ENCODE measurements at regions not wholly inside any gene's neighbourhood (a gene's known extent, or its start where the extent isn't known, plus 50 kb on each side); places are given as distances from the start of the nearest gene placed in this dataset.

GRCh38 chr18:73897517-73897916 lies 250.1 kb downstream of the FBXO15 start:
- H3K36me3 Mint-ChIP-seq (ENCODE audit: low read depth): no peaks in the 10 kb centered on the region
- H3K9ac ChIP-seq (ENCODE audit: extremely low read depth, low read length, poor library complexity, severe bottlenecking): no peak overlapping the region
- WGBS, 2 experiments (ENCODE audit: insufficient coverage in 1 of 2, insufficient read length in 1 of 2): 63% methylated on average over 1 of the region's 1 CpG; no CpG with 5 or more reads in 1 of the 2 experiments
- peaks cover 6% of the 10 kb centered on the region for H3K27me3 ChIP-seq (ENCODE audit: control insufficient read depth, insufficient read depth, low read length, poor library complexity, severe bottlenecking)
- no peak overlapping the region for H3K4me3 ChIP-seq (ENCODE audit: low read length)
- H3K27me3 Mint-ChIP-seq (ENCODE audit: insufficient read depth): peaks cover 79% of the 10 kb centered on the region
- TF ChIP-seq, protein P1, sequence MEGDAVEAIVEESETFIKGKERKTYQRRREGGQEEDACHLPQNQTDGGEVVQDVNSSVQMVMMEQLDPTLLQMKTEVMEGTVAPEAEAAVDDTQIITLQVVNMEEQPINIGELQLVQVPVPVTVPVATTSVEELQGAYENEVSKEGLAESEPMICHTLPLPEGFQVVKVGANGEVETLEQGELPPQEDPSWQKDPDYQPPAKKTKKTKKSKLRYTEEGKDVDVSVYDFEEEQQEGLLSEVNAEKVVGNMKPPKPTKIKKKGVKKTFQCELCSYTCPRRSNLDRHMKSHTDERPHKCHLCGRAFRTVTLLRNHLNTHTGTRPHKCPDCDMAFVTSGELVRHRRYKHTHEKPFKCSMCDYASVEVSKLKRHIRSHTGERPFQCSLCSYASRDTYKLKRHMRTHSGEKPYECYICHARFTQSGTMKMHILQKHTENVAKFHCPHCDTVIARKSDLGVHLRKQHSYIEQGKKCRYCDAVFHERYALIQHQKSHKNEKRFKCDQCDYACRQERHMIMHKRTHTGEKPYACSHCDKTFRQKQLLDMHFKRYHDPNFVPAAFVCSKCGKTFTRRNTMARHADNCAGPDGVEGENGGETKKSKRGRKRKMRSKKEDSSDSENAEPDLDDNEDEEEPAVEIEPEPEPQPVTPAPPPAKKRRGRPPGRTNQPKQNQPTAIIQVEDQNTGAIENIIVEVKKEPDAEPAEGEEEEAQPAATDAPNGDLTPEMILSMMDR (conservative IDR thresholded peaks at IDR 0.05): no peak
- H3K9me3 Mint-ChIP-seq: no peaks in the 10 kb centered on the region
- H3K9me3 ChIP-seq (ENCODE audit: control insufficient read depth, low read length): no peaks in the 10 kb centered on the region
- H3K36me3 ChIP-seq (ENCODE audit: control insufficient read depth, insufficient read depth, low read length): no peaks in the 10 kb centered on the region
- DNase-seq: peak; percentile 66
- H3K4me1 Mint-ChIP-seq: peaks cover 15% of the 10 kb centered on the region
- H3K27ac ChIP-seq (ENCODE audit: low read depth, low read length): no peak overlapping the region
- no peak overlapping the region for H3K27ac Mint-ChIP-seq
- H3K4me3 Mint-ChIP-seq: no peak overlapping the region
- H3K4me1 ChIP-seq (ENCODE audit: control insufficient read depth, insufficient read depth, low read length): no peaks in the 10 kb centered on the region

DNA sequence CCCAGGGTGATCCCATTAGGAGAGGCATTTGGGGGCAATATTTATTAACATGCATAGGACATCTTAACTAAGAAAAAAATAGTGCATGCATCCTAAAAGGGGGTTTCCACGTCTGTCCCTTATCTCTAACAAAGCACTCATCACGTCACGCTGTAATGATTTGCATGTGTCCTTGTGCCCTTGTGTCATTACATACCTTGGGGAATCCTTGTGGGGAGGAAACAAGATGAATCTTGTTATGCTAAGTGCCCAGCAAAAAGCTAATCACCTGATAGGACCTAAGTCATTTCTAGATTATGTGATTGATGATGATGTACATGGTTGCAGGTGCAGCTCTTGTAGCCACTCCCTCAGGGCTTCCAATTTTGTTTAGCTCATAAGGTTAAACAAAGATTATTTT lies 250.9 kb downstream of the FBXO15 start:
- Mint-ChIP-seq H3K27me3 (ENCODE audit: insufficient read depth) (peaks cover 83% of the 10 kb centered on the region), H3K9me3 (no peaks in the 10 kb centered on the region)
- 61 to 100% methylated on average over 2 to 3 of the region's 3 CpGs for WGBS, 2 experiments (ENCODE audit: insufficient coverage in 1 of 2, insufficient read length in 1 of 2)

DNA sequence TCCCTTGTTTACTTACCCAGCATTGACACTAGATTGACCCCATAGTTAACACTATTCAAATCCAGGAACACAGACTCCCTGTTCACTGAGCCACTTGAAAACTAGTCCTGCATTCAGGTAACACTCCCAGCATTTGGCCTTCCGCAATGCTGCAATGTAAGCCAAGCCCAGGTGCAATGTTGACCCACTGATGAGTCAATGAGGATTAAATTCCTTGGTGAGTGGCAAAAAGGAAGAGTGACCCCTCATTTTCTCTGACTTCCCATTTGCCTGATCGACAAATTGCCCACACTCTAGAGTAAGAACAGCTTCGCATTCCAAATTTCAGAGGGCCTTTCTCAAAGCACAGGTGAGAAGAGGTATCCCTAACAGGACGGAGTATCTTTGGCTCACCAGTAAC lies 251.9 kb downstream of the FBXO15 start:
- Mint-ChIP-seq H3K27ac (no peak overlapping the region), H3K4me3 (no peak overlapping the region), H3K9me3 (no peaks in the 10 kb centered on the region), H3K4me1 (peaks cover 27% of the 10 kb centered on the region), H3K36me3 (ENCODE audit: low read depth) (no peaks in the 10 kb centered on the region), H3K27me3 (ENCODE audit: insufficient read depth) (peaks cover 79% of the 10 kb centered on the region)
- no peaks in the 10 kb centered on the region for H3K36me3 ChIP-seq (ENCODE audit: control insufficient read depth, insufficient read depth, low read length)
- no peaks in the 10 kb centered on the region for H3K9me3 ChIP-seq (ENCODE audit: control insufficient read depth, low read length)
- H3K4me3 ChIP-seq (ENCODE audit: low read length): no peak overlapping the region
- no peaks in the 10 kb centered on the region for H3K4me1 ChIP-seq (ENCODE audit: control insufficient read depth, insufficient read depth, low read length)
- H3K27ac ChIP-seq (ENCODE audit: low read depth, low read length): no peak overlapping the region
- TF ChIP-seq, protein P1 (conservative IDR thresholded peaks at IDR 0.05): no peak
- H3K9ac ChIP-seq (ENCODE audit: extremely low read depth, low read length, poor library complexity, severe bottlenecking): no peak overlapping the region
- 36 to 37% methylated on average over 3 to 4 of the region's 4 CpGs for WGBS, 2 experiments (ENCODE audit: insufficient coverage in 1 of 2, insufficient read length in 1 of 2)
- H3K27me3 ChIP-seq (ENCODE audit: control insufficient read depth, insufficient read depth, low read length, poor library complexity, severe bottlenecking): peaks cover 6% of the 10 kb centered on the region
- DNase-seq: peak; percentile 82

More for the DNA sequence above, 250.9 kb downstream of the FBXO15 start:
- Histone ChIP-seq H3K9ac (ENCODE audit: extremely low read depth, low read length, poor library complexity, severe bottlenecking) (no peak overlapping the region), H3K27me3 (ENCODE audit: control insufficient read depth, insufficient read depth, low read length, poor library complexity, severe bottlenecking) (peaks cover 6% of the 10 kb centered on the region), H3K36me3 (ENCODE audit: control insufficient read depth, insufficient read depth, low read length) (no peaks in the 10 kb centered on the region), H3K4me3 (ENCODE audit: low read length) (no peak overlapping the region), H3K27ac (ENCODE audit: low read depth, low read length) (no peak overlapping the region), H3K4me1 (ENCODE audit: control insufficient read depth, insufficient read depth, low read length) (no peaks in the 10 kb centered on the region), H3K9me3 (ENCODE audit: control insufficient read depth, low read length) (no peaks in the 10 kb centered on the region)
- H3K27ac Mint-ChIP-seq: no peak overlapping the region
- TF ChIP-seq, protein P1 (conservative IDR thresholded peaks at IDR 0.05): no peak
- peaks cover 22% of the 10 kb centered on the region for H3K4me1 Mint-ChIP-seq
- no peaks in the 10 kb centered on the region for H3K36me3 Mint-ChIP-seq (ENCODE audit: low read depth)
- H3K4me3 Mint-ChIP-seq: no peak overlapping the region
- DNase-seq: no peak
